Keratinocyte (primary cell): ENCODE measurements at regions not wholly inside any gene's neighbourhood (a gene's known extent, or its start where the extent isn't known, plus 50 kb on each side); places are given as distances from the start of the nearest gene placed in this dataset.

ENCODE experiments used
- DNase-seq: peaks from one replicate; pipeline ENCODE4 v3.0.0-alpha.2; 2011; ENCODE audit warnings: low read depth, missing footprints, low spot score
- FAIRE-seq: peaks from 2 replicates; lab custom pipeline; 2011; peaks lifted over from hg19 to GRCh38; lab: Jason Lieb, UNC
- H2AFZ ChIP-seq: 2 replicates; pipeline ENCODE4 v1.6.0; 2012; ENCODE audit warnings: low read length, control low read depth, inconsistent platforms; ENCODE audit not compliant: control insufficient read depth
- H3K27ac ChIP-seq: 2 replicates; pipeline ENCODE4 v1.5.1; 2011; ENCODE audit warnings: low read length; ENCODE audit not compliant: control insufficient read depth, insufficient read depth
- H3K27me3 ChIP-seq: 3 replicates; pipeline ENCODE4 v1.6.0; 2011; ENCODE audit warnings: low read length; ENCODE audit not compliant: control insufficient read depth, insufficient read depth; ENCODE audit errors: extremely low read depth
- H3K36me3 ChIP-seq, 2 experiments: 2 replicates in 1 of 2; 3 replicates in 1 of 2; pipeline ENCODE4 v1.5.1; 2011; ENCODE audit warnings: low read length in 2 of 2, mild to moderate bottlenecking in 1 of 2; ENCODE audit not compliant: control insufficient read depth in 2 of 2, insufficient read depth in 2 of 2; ENCODE audit errors: extremely low read depth in 1 of 2
- H3K4me1 ChIP-seq: 3 replicates; pipeline ENCODE4 v1.5.1; 2011; ENCODE audit warnings: low read length; ENCODE audit not compliant: control insufficient read depth, insufficient read depth; ENCODE audit errors: extremely low read depth
- H3K4me2 ChIP-seq: 3 replicates; pipeline ENCODE4 v1.6.0; 2011; ENCODE audit warnings: low read depth, low read length; ENCODE audit not compliant: control insufficient read depth, insufficient read depth; ENCODE audit errors: extremely low read depth
- H3K4me3 ChIP-seq, 3 experiments: fragments of 200-600 bp in 1 of 3; sonication (generic) in 1 of 3; 2 replicates in 2 of 3; 3 replicates in 1 of 3; pipeline ENCODE4 v1.5.1; 2011 to 2016; ENCODE audit warnings: low read length in 3 of 3, mild to moderate bottlenecking in 3 of 3, control low read depth in 2 of 3, inconsistent platforms in 1 of 3, low read depth in 1 of 3, mixed read lengths in 1 of 3, mixed run types in 1 of 3, moderate library complexity in 1 of 3; ENCODE audit not compliant: control insufficient read depth in 2 of 3, insufficient read depth in 2 of 3; ENCODE audit errors: extremely low read depth in 1 of 3
- H3K79me2 ChIP-seq: 2 replicates; pipeline ENCODE4 v1.6.0; 2012; ENCODE audit warnings: low read length; ENCODE audit not compliant: control insufficient read depth, insufficient read depth
- H3K9ac ChIP-seq: 3 replicates; pipeline ENCODE4 v1.6.0; 2011; ENCODE audit warnings: low read length; ENCODE audit not compliant: control insufficient read depth, insufficient read depth; ENCODE audit errors: extremely low read depth
- H3K9me1 ChIP-seq: 3 replicates; pipeline ENCODE4 v1.6.0; 2011; ENCODE audit warnings: low read length; ENCODE audit not compliant: control insufficient read depth, insufficient read depth; ENCODE audit errors: extremely low read depth
- H3K9me3 ChIP-seq: 2 replicates; pipeline ENCODE4 v1.5.1; 2012; ENCODE audit warnings: low read depth, low read length; ENCODE audit not compliant: control insufficient read depth
- H4K20me1 ChIP-seq: 3 replicates; pipeline ENCODE4 v1.6.0; 2011; ENCODE audit warnings: low read length; ENCODE audit not compliant: control insufficient read depth, insufficient read depth; ENCODE audit errors: extremely low read depth
- CTCF ChIP-seq, 3 experiments: IDR thresholded peaks in 1 of 3; conservative IDR thresholded peaks in 1 of 3; optimal IDR thresholded peaks in 1 of 3; 2 replicates in 2 of 3; 3 replicates in 1 of 3; pipeline versions ENCODE3 to v1.5.1; 2011; ENCODE audit warnings: low read length in 3 of 3, mild to moderate bottlenecking in 3 of 3, moderate library complexity in 2 of 3, control low read depth in 1 of 3, inconsistent platforms in 1 of 3; ENCODE audit not compliant: insufficient read depth in 2 of 3; ENCODE audit errors: extremely low read depth in 1 of 3
- EZH2 ChIP-seq: IDR thresholded peaks from one replicate; pipeline ENCODE4 v1.6.1; 2012; ENCODE audit warnings: inconsistent platforms, mild to moderate bottlenecking, low read length, moderate library complexity
- dilution Hi-C: fragments of 300-500 bp; cut with MboI; formaldehyde crosslinking; loops from one replicate; pipeline ENCODE4 v1.7.0; 2020; ENCODE audit warnings: low sequenced_read_pairs; ENCODE audit not compliant: extremely low pct_ligation_motif_present

- H3K4me1 ChIP-seq = no peaks in the 10 kb centered on the region
- H3K79me2 ChIP-seq = no peaks in the 10 kb centered on the region
- no peak overlapping the region for H3K9ac ChIP-seq
- no peak overlapping the region for H3K4me3 ChIP-seq
- FAIRE-seq (no peak), DNase-seq (no peak)
- H3K4me2 ChIP-seq = no peak overlapping the region
- no peaks in the 10 kb centered on the region for H3K36me3 ChIP-seq
- H3K27me3 ChIP-seq = no peaks in the 10 kb centered on the region
- H4K20me1 ChIP-seq = no peaks in the 10 kb centered on the region
- dilution Hi-C loops = no loop called here
- no peaks in the 10 kb centered on the region for H3K9me1 ChIP-seq
- no peak overlapping the region for H3K27ac ChIP-seq
- H3K9me3 ChIP-seq = no peaks in the 10 kb centered on the region
- no peak overlapping the region for H2AFZ ChIP-seq
- TF ChIP-seq CTCF (optimal IDR thresholded peaks at IDR 0.05 in 1 of 3, IDR thresholded peaks at IDR 0.05 in 1 of 3, conservative IDR thresholded peaks at IDR 0.05 in 1 of 3; ENCODE audit: extremely low read depth in 1 of 3, insufficient read depth in 2 of 3, low read length in 3 of 3) = no peak
- no peak for TF ChIP-seq EZH2
Measured at GRCh38 chr5:126248611-126249010, 174.6 kb upstream of the GRAMD2B start.

GRCh38 chr5:126251024-126251423 lies 172.2 kb upstream of the GRAMD2B start:
- DNase-seq (no peak), FAIRE-seq (no peak)
- H3K27me3 ChIP-seq = no peaks in the 10 kb centered on the region
- H3K9ac ChIP-seq = no peak overlapping the region
- no peaks in the 10 kb centered on the region for H4K20me1 ChIP-seq
- TF ChIP-seq EZH2 (no peak), CTCF (optimal IDR thresholded peaks at IDR 0.05 in 1 of 3, IDR thresholded peaks at IDR 0.05 in 1 of 3, conservative IDR thresholded peaks at IDR 0.05 in 1 of 3; ENCODE audit: extremely low read depth in 1 of 3, insufficient read depth in 2 of 3, low read length in 3 of 3) (no peak)
- no peaks in the 10 kb centered on the region for H3K36me3 ChIP-seq
- H3K79me2 ChIP-seq = no peaks in the 10 kb centered on the region
- H2AFZ ChIP-seq = no peak overlapping the region
- H3K9me3 ChIP-seq = no peaks in the 10 kb centered on the region
- H3K9me1 ChIP-seq = no peaks in the 10 kb centered on the region
- no peak overlapping the region for H3K27ac ChIP-seq
- H3K4me2 ChIP-seq = no peak overlapping the region
- dilution Hi-C loops = no loop called here
- no peak overlapping the region for H3K4me3 ChIP-seq
- no peaks in the 10 kb centered on the region for H3K4me1 ChIP-seq
